ENCODE measurements at regions not wholly inside any gene's neighbourhood (a gene's known extent, or its start where the extent isn't known, plus 50 kb on each side); places are given as distances from the start of the nearest gene placed in this dataset.

- TF ChIP-seq CTCF (conservative IDR thresholded peaks at IDR 0.05; ENCODE audit: low read depth, low read length), result no peak
- DNase-seq (ENCODE audit: low read depth), result no peak
- H3K4me3 ChIP-seq (ENCODE audit: low read depth, low read length), result no peak overlapping the region
Measured at GRCh38 chr6:90660931-90661330, 74.1 kb upstream of the MAP3K7 start.

GRCh38 chr6:90658497-90658896, 71.6 kb upstream of the MAP3K7 start:
- no peak for TF ChIP-seq CTCF (conservative IDR thresholded peaks at IDR 0.05; ENCODE audit: low read depth, low read length)
- no peak for DNase-seq (ENCODE audit: low read depth)
- H3K4me3 ChIP-seq (ENCODE audit: low read depth, low read length), result no peak overlapping the region

DNA sequence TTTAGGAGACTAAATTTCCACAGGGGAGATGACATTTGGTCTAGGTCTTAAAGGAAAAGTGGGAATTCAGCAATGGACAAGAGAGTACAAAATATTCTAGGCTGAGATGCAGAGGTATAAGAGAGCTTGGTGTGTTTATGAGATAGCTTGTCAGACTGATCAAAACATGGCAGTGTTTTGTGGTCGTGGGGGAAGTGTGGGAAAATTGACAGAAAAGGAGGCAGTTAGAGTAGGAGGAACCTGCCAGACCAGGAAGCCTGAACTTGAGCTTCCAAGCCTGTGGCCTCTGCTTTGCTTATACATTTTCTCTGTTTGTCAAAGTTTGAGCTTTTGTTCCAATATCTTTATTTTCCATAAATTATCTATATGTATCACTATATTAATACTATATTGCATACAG, 69.5 kb upstream of the MAP3K7 start:
- TF ChIP-seq CTCF (conservative IDR thresholded peaks at IDR 0.05; ENCODE audit: low read depth, low read length), result no peak
- no peak for DNase-seq (ENCODE audit: low read depth)
- no peak overlapping the region for H3K4me3 ChIP-seq (ENCODE audit: low read depth, low read length)

GRCh38 chr6:90654806-90655205, 67.9 kb upstream of the MAP3K7 start:
- no peak for TF ChIP-seq CTCF (conservative IDR thresholded peaks at IDR 0.05; ENCODE audit: low read depth, low read length)
- no peak overlapping the region for H3K4me3 ChIP-seq (ENCODE audit: low read depth, low read length)
- no peak for DNase-seq (ENCODE audit: low read depth)

- no peak for TF ChIP-seq CTCF (conservative IDR thresholded peaks at IDR 0.05; ENCODE audit: low read depth, low read length)
- H3K4me3 ChIP-seq (ENCODE audit: low read depth, low read length), result no peak overlapping the region
- DNase-seq (ENCODE audit: low read depth), result no peak
Measured at GRCh38 chr6:90654166-90654565, 67.3 kb upstream of the MAP3K7 start.

DNA sequence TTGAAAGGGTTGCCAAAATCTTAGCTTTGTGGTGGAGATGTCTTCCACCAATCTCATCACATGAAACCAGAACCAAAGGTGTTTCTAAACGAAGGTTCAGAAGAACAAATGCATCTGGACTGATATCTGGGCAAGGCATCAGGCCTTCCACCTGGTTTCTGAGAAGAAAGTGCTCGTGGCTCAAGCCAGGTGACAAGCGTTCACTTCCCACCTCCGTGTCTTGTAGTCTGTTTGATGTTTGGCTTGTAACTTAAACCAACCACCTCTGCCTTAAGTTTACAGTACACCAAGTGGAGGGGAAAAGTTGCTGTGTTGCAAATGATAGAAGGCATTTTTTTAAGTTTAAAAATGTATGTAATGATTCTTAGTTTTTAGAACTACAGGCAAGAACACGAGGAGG, 66.9 kb upstream of the MAP3K7 start:
- TF ChIP-seq CTCF (conservative IDR thresholded peaks at IDR 0.05; ENCODE audit: low read depth, low read length), result no peak
- DNase-seq (ENCODE audit: low read depth), result no peak
- H3K4me3 ChIP-seq (ENCODE audit: low read depth, low read length), result no peak overlapping the region

GRCh38 chr6:90650041-90650940, 63.4 kb upstream of the MAP3K7 start:
- H3K4me3 ChIP-seq (ENCODE audit: low read depth, low read length), result no peak overlapping the region
- no peak for TF ChIP-seq CTCF (conservative IDR thresholded peaks at IDR 0.05; ENCODE audit: low read depth, low read length)
- DNase-seq (ENCODE audit: low read depth), result no peak

All from epithelial cell of proximal tubule (primary cell).